ENCODE measurements at regions not wholly inside any gene's neighbourhood (a gene's known extent, or its start where the extent isn't known, plus 50 kb on each side); places are given as distances from the start of the nearest gene placed in this dataset.
"Not testable (repeated sequence)": the region's sequence is repeated elsewhere in the genome, so short reads cannot be mapped to it uniquely, and the experiment has no call there.

DNA sequence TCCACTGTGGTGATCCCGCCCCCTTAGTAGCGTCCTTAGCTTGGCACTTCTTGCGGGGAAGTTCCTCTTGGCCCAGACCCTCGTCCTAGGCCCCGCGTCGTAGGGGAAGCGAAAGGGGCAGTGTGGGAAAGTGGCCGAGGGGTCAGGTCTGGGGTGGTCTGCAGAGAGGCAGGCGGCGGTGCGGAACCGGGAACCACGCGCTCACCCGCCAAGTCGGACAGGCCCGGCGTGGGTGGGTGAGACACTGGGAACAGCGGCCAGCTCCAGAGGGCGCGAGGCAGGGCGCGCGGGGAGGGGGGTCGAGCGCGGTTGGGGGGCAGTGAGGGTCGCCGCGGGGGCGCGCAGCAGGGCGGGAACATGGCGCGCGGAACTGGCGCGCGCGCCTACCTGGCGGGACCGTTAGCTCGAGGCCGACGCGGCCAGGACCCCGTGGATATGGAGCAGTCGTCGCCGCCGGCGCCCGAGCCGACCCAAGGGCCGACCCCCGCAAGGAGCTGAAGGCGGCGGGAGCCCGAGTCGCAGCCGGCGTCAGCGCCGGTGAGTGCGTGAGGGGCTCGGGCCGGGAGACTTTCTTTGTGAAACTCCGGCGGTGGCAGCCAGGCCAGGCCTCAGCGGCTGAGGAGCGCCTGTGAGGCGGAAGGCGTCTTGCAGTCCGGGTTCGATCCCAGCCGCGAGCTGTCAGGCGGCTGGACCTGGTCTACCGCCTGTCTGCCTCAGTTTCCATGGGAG lies 2896.7 kb upstream of the TEKT4 start:
- H3K9me3 ChIP-seq (ENCODE audit: control insufficient read depth, low read length): peaks cover 3% of the 10 kb centered on the region
- Mint-ChIP-seq H3K27ac (no peak overlapping the region), H3K9me3 (peaks cover 52% of the 10 kb centered on the region), H3K36me3 (ENCODE audit: low read depth) (no peaks in the 10 kb centered on the region), H3K4me1 (no peaks in the 10 kb centered on the region), H3K4me3 (no peak overlapping the region), H3K27me3 (ENCODE audit: insufficient read depth) (no peaks in the 10 kb centered on the region)
- TF ChIP-seq, protein P1, sequence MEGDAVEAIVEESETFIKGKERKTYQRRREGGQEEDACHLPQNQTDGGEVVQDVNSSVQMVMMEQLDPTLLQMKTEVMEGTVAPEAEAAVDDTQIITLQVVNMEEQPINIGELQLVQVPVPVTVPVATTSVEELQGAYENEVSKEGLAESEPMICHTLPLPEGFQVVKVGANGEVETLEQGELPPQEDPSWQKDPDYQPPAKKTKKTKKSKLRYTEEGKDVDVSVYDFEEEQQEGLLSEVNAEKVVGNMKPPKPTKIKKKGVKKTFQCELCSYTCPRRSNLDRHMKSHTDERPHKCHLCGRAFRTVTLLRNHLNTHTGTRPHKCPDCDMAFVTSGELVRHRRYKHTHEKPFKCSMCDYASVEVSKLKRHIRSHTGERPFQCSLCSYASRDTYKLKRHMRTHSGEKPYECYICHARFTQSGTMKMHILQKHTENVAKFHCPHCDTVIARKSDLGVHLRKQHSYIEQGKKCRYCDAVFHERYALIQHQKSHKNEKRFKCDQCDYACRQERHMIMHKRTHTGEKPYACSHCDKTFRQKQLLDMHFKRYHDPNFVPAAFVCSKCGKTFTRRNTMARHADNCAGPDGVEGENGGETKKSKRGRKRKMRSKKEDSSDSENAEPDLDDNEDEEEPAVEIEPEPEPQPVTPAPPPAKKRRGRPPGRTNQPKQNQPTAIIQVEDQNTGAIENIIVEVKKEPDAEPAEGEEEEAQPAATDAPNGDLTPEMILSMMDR (conservative IDR thresholded peaks at IDR 0.05): no peak
- H3K36me3 ChIP-seq (ENCODE audit: control insufficient read depth, insufficient read depth, low read length): no peaks in the 10 kb centered on the region
- DNase-seq: no peak
- H3K4me1 ChIP-seq (ENCODE audit: control insufficient read depth, insufficient read depth, low read length): no peaks in the 10 kb centered on the region
- H3K4me3 ChIP-seq (ENCODE audit: low read length): no peak overlapping the region
- no peak overlapping the region for H3K27ac ChIP-seq (ENCODE audit: low read depth, low read length)
- 94 to 96% methylated on average over 36 to 80 of the region's 80 CpGs for WGBS, 2 experiments (ENCODE audit: insufficient coverage in 1 of 2, insufficient read length in 1 of 2)
- no peaks in the 10 kb centered on the region for H3K27me3 ChIP-seq (ENCODE audit: control insufficient read depth, insufficient read depth, low read length, poor library complexity, severe bottlenecking)
- H3K9ac ChIP-seq (ENCODE audit: extremely low read depth, low read length, poor library complexity, severe bottlenecking): no peak overlapping the region

GRCh38 chr2:91975130-91975491 lies 2896.1 kb upstream of the TEKT4 start:
- peaks cover 58% of the 10 kb centered on the region for H3K9me3 Mint-ChIP-seq
- no peak for DNase-seq
- no peaks in the 10 kb centered on the region for H3K36me3 Mint-ChIP-seq (ENCODE audit: low read depth)
- WGBS, 2 experiments (ENCODE audit: insufficient coverage in 1 of 2, insufficient read length in 1 of 2): 94 to 95% methylated on average over 7 to 18 of the region's 18 CpGs
- no peak overlapping the region for H3K9ac ChIP-seq (ENCODE audit: extremely low read depth, low read length, poor library complexity, severe bottlenecking)
- H3K27ac Mint-ChIP-seq: no peak overlapping the region
- no peaks in the 10 kb centered on the region for H3K27me3 ChIP-seq (ENCODE audit: control insufficient read depth, insufficient read depth, low read length, poor library complexity, severe bottlenecking)
- H3K4me1 ChIP-seq (ENCODE audit: control insufficient read depth, insufficient read depth, low read length): no peaks in the 10 kb centered on the region
- H3K4me3 ChIP-seq (ENCODE audit: low read length): no peak overlapping the region
- H3K4me1 Mint-ChIP-seq: no peaks in the 10 kb centered on the region
- peaks cover 3% of the 10 kb centered on the region for H3K9me3 ChIP-seq (ENCODE audit: control insufficient read depth, low read length)
- no peaks in the 10 kb centered on the region for H3K36me3 ChIP-seq (ENCODE audit: control insufficient read depth, insufficient read depth, low read length)
- no peaks in the 10 kb centered on the region for H3K27me3 Mint-ChIP-seq (ENCODE audit: insufficient read depth)
- TF ChIP-seq, protein P1 (conservative IDR thresholded peaks at IDR 0.05): no peak
- no peak overlapping the region for H3K4me3 Mint-ChIP-seq
- H3K27ac ChIP-seq (ENCODE audit: low read depth, low read length): no peak overlapping the region

GRCh38 chr2:91981016-91981668 lies 2890.1 kb upstream of the TEKT4 start:
- 93 to 95% methylated on average over 3 to 13 of the region's 13 CpGs for WGBS, 2 experiments (ENCODE audit: insufficient coverage in 1 of 2, insufficient read length in 1 of 2)
- H3K9me3 Mint-ChIP-seq: peaks cover 75% of the 10 kb centered on the region
- H3K27ac Mint-ChIP-seq; DNase-seq; H3K4me1 Mint-ChIP-seq; H3K36me3 ChIP-seq (ENCODE audit: control insufficient read depth, insufficient read depth, low read length); H3K9ac ChIP-seq (ENCODE audit: extremely low read depth, low read length, poor library complexity, severe bottlenecking); H3K4me3 Mint-ChIP-seq; H3K27me3 Mint-ChIP-seq (ENCODE audit: insufficient read depth); H3K27me3 ChIP-seq (ENCODE audit: control insufficient read depth, insufficient read depth, low read length, poor library complexity, severe bottlenecking); H3K4me3 ChIP-seq (ENCODE audit: low read length); H3K4me1 ChIP-seq (ENCODE audit: control insufficient read depth, insufficient read depth, low read length); H3K27ac ChIP-seq (ENCODE audit: low read depth, low read length); H3K36me3 Mint-ChIP-seq (ENCODE audit: low read depth); H3K9me3 ChIP-seq (ENCODE audit: control insufficient read depth, low read length): not testable (repeated sequence)

DNA sequence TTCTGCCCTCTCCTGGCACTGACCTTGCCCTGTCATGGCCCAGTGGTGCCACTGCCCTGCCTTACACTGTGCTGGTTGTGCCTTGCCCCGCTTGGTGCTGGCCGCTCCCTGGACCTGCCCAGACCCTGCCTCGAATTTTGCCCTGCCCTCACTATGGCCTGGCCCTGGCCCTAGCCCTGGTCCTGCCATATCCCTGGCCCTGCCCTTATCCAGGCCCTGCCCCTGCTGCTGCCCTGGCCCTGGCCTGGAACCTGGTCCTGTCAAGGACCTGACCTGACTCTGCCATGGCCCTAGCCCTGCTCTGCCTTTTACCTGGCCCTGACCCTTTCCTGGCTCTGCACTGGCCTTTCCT lies 2889.6 kb upstream of the TEKT4 start:
- WGBS, 2 experiments (ENCODE audit: insufficient coverage in 1 of 2, insufficient read length in 1 of 2): 62% methylated on average over 3 of the region's 3 CpGs; no CpG with 5 or more reads in 1 of the 2 experiments
- not testable (repeated sequence) for H3K9me3 ChIP-seq (ENCODE audit: control insufficient read depth, low read length); H3K27ac Mint-ChIP-seq; H3K4me1 Mint-ChIP-seq; H3K4me3 ChIP-seq (ENCODE audit: low read length); H3K9ac ChIP-seq (ENCODE audit: extremely low read depth, low read length, poor library complexity, severe bottlenecking); H3K36me3 Mint-ChIP-seq (ENCODE audit: low read depth); H3K36me3 ChIP-seq (ENCODE audit: control insufficient read depth, insufficient read depth, low read length); H3K4me3 Mint-ChIP-seq; H3K27ac ChIP-seq (ENCODE audit: low read depth, low read length); DNase-seq; H3K4me1 ChIP-seq (ENCODE audit: control insufficient read depth, insufficient read depth, low read length); H3K27me3 ChIP-seq (ENCODE audit: control insufficient read depth, insufficient read depth, low read length, poor library complexity, severe bottlenecking); H3K27me3 Mint-ChIP-seq (ENCODE audit: insufficient read depth)
- H3K9me3 Mint-ChIP-seq: peaks cover 79% of the 10 kb centered on the region

DNA sequence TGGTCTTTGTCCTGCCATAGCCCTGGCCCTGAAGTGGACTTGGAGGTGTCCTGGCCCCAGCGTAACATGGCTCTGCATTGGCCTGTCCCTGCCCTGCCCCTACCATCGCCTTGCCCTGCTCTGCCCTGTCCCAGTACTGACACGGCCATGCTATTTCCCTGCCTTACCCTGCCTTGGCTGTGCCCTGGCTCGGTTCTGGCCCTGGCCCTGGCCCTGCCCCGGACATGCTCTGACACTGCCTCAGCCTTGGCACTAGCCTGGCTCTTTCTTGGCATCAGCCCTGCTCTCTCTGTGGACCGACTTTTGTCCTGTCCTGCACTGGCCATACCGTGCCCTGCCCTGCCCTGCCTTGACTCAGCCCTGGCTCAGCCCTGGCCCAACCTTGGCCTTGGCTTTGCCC lies 2889.0 kb upstream of the TEKT4 start:
- not testable (repeated sequence) for H3K27ac Mint-ChIP-seq; H3K27me3 Mint-ChIP-seq (ENCODE audit: insufficient read depth); H3K27ac ChIP-seq (ENCODE audit: low read depth, low read length); H3K4me1 Mint-ChIP-seq; H3K4me1 ChIP-seq (ENCODE audit: control insufficient read depth, insufficient read depth, low read length); H3K4me3 ChIP-seq (ENCODE audit: low read length); H3K9ac ChIP-seq (ENCODE audit: extremely low read depth, low read length, poor library complexity, severe bottlenecking); H3K36me3 Mint-ChIP-seq (ENCODE audit: low read depth); H3K36me3 ChIP-seq (ENCODE audit: control insufficient read depth, insufficient read depth, low read length); DNase-seq; H3K4me3 Mint-ChIP-seq; H3K9me3 ChIP-seq (ENCODE audit: control insufficient read depth, low read length); H3K27me3 ChIP-seq (ENCODE audit: control insufficient read depth, insufficient read depth, low read length, poor library complexity, severe bottlenecking)
- 76 to 78% methylated on average over 6 to 7 of the region's 7 CpGs for WGBS, 2 experiments (ENCODE audit: insufficient coverage in 1 of 2, insufficient read length in 1 of 2)
- peaks cover 82% of the 10 kb centered on the region for H3K9me3 Mint-ChIP-seq

DNA sequence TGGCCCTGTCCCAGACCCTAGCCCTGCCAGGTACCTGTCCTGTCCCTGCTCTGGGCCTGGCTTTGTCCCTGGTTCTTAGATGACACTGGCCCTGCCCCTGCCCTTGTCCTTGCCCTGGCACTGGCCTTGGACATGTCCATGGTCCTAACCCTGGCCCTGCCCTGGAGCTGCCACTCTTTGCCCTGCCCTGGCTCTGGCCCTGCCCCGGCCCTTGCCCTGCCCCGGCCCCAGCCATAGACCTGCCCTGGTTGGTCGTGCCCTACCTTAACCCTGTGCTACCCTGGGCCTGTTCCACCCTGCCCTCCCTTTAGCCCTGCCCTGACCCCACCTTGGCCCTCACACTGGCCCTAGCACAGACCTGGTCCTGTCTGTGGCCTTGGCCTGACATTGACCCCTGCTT lies 2888.0 kb upstream of the TEKT4 start:
- not testable (repeated sequence) for H3K36me3 ChIP-seq (ENCODE audit: control insufficient read depth, insufficient read depth, low read length); H3K27ac ChIP-seq (ENCODE audit: low read depth, low read length); H3K27me3 Mint-ChIP-seq (ENCODE audit: insufficient read depth); H3K9ac ChIP-seq (ENCODE audit: extremely low read depth, low read length, poor library complexity, severe bottlenecking); H3K36me3 Mint-ChIP-seq (ENCODE audit: low read depth); H3K4me3 Mint-ChIP-seq; H3K4me3 ChIP-seq (ENCODE audit: low read length); H3K4me1 ChIP-seq (ENCODE audit: control insufficient read depth, insufficient read depth, low read length); H3K9me3 ChIP-seq (ENCODE audit: control insufficient read depth, low read length); DNase-seq; H3K27me3 ChIP-seq (ENCODE audit: control insufficient read depth, insufficient read depth, low read length, poor library complexity, severe bottlenecking); H3K27ac Mint-ChIP-seq; H3K4me1 Mint-ChIP-seq
- WGBS, 2 experiments (ENCODE audit: insufficient coverage in 1 of 2, insufficient read length in 1 of 2): 82 to 100% methylated on average over 2 to 3 of the region's 3 CpGs
- peaks cover 81% of the 10 kb centered on the region for H3K9me3 Mint-ChIP-seq
